ENCODE measurements at regions not wholly inside any gene's neighbourhood (a gene's known extent, or its start where the extent isn't known, plus 50 kb on each side); places are given as distances from the start of the nearest gene placed in this dataset.

- Histone ChIP-seq H3K27ac (no peak overlapping the region), H3K27me3 (no peaks in the 10 kb centered on the region), H3K4me1 (peaks cover 6% of the 10 kb centered on the region), H3K4me3 (no peak overlapping the region), H3K9me3 (no peaks in the 10 kb centered on the region), H3K36me3 (no peaks in the 10 kb centered on the region)
- DNase-seq (ENCODE audit: low spot score in 2 of 2): peak in 1 of 2 donors; percentile 69
- WGBS: 23% methylated on average over 3 of the region's 3 CpGs
- TF ChIP-seq CTCF (IDR thresholded peaks at IDR 0.05): no peak
- peak in 1 of 3 donors; percentile 20 for TF ChIP-seq POLR2AphosphoS5 (IDR thresholded peaks at IDR 0.05)
- no peak for TF ChIP-seq EP300 (IDR thresholded peaks at IDR 0.05)
These were observed 98.5 kb downstream of the SNX18 start for GRCh38 chr5:54616031-54616430.

GRCh38 chr5:54615381-54615780, 97.8 kb downstream of the SNX18 start:
- 90% methylated on average over 1 of the region's 1 CpG for WGBS
- no peak for DNase-seq (ENCODE audit: low spot score in 2 of 2)
- no peaks in the 10 kb centered on the region for H3K27me3 ChIP-seq
- peaks cover 6% of the 10 kb centered on the region for H3K4me1 ChIP-seq
- no peaks in the 10 kb centered on the region for H3K36me3 ChIP-seq
- no peaks in the 10 kb centered on the region for H3K9me3 ChIP-seq
- no peak for TF ChIP-seq CTCF (IDR thresholded peaks at IDR 0.05)
- TF ChIP-seq POLR2AphosphoS5 (IDR thresholded peaks at IDR 0.05): no peak
- TF ChIP-seq POLR2A (IDR thresholded peaks at IDR 0.05): no peak
- no peak for TF ChIP-seq EP300 (IDR thresholded peaks at IDR 0.05)
- no peak overlapping the region for H3K27ac ChIP-seq
- no peak overlapping the region for H3K4me3 ChIP-seq

- WGBS: 91% methylated on average over 5 of the region's 5 CpGs
- no peak for TF ChIP-seq POLR2AphosphoS5 (IDR thresholded peaks at IDR 0.05)
- no peak for TF ChIP-seq EP300 (IDR thresholded peaks at IDR 0.05)
- TF ChIP-seq CTCF (IDR thresholded peaks at IDR 0.05): no peak
- TF ChIP-seq POLR2A (IDR thresholded peaks at IDR 0.05): no peak
- Histone ChIP-seq H3K4me3 (no peak overlapping the region), H3K27ac (no peak overlapping the region), H3K27me3 (no peaks in the 10 kb centered on the region), H3K36me3 (no peaks in the 10 kb centered on the region), H3K9me3 (no peaks in the 10 kb centered on the region), H3K4me1 (peaks cover 6% of the 10 kb centered on the region)
- no peak for DNase-seq (ENCODE audit: low spot score in 2 of 2)
These were observed 95.2 kb downstream of the SNX18 start for GRCh38 chr5:54612711-54613110.

GRCh38 chr5:54611290-54611951, 93.9 kb downstream of the SNX18 start:
- TF ChIP-seq POLR2AphosphoS5 (IDR thresholded peaks at IDR 0.05) (no peak), CTCF (IDR thresholded peaks at IDR 0.05) (no peak)
- Histone ChIP-seq H3K36me3 (no peaks in the 10 kb centered on the region), H3K9me3 (no peaks in the 10 kb centered on the region), H3K4me3 (no peak overlapping the region), H3K27me3 (no peaks in the 10 kb centered on the region), H3K27ac (no peak overlapping the region), H3K4me1 (peaks cover 6% of the 10 kb centered on the region)
- WGBS: 38% methylated on average over 5 of the region's 5 CpGs
- no peak for DNase-seq (ENCODE audit: low spot score in 2 of 2)

GRCh38 chr5:54610197-54610944, 92.8 kb downstream of the SNX18 start:
- Histone ChIP-seq H3K4me3 (no peak overlapping the region), H3K9me3 (no peaks in the 10 kb centered on the region), H3K27me3 (no peaks in the 10 kb centered on the region), H3K27ac (no peak overlapping the region), H3K4me1 (no peaks in the 10 kb centered on the region), H3K36me3 (no peaks in the 10 kb centered on the region)
- TF ChIP-seq CTCF (IDR thresholded peaks at IDR 0.05) (no peak), POLR2AphosphoS5 (IDR thresholded peaks at IDR 0.05) (no peak), POLR2A (IDR thresholded peaks at IDR 0.05) (no peak), EP300 (IDR thresholded peaks at IDR 0.05) (no peak)
- no peak for DNase-seq (ENCODE audit: low spot score in 2 of 2)
- 56% methylated on average over 6 of the region's 6 CpGs for whole genome bisulfite sequencing

Measured in suprapubic skin (tissue), 4 donors.